ENCODE measurements at regions not wholly inside any gene's neighbourhood (a gene's known extent, or its start where the extent isn't known, plus 50 kb on each side); places are given as distances from the start of the nearest gene placed in this dataset.

- peak; percentile 91 for DNase-seq (ENCODE audit: insufficient read length, low spot score, missing footprints)
- peak overlapping the region; percentile 54 for H3K4me2 ChIP-seq (ENCODE audit: insufficient read depth, low read length)
- peak overlapping the region; percentile 39 for H2AFZ ChIP-seq (ENCODE audit: low read length)
These were observed 55.2 kb downstream of the FHIP2A start for GRCh38 chr10:114876602-114877300.

GRCh38 chr10:114877301-114877644, 55.7 kb downstream of the FHIP2A start:
- Histone ChIP-seq H4K20me1 (ENCODE audit: insufficient read depth, low read length) (no peaks in the 10 kb centered on the region), H3K27ac (ENCODE audit: low read depth, low read length) (no peak overlapping the region), H3K4me1 (ENCODE audit: insufficient read depth, low read length) (peaks cover 22% of the 10 kb centered on the region), H3K27me3 (ENCODE audit: insufficient read depth, low read length) (no peaks in the 10 kb centered on the region), H3K4me3 (ENCODE audit: insufficient read depth, low read length) (no peak overlapping the region), H2AFZ (ENCODE audit: low read length) (no peak overlapping the region), H3K4me2 (ENCODE audit: insufficient read depth, low read length) (peak overlapping the region; percentile 54), H3K79me2 (ENCODE audit: insufficient read depth, low read length) (no peaks in the 10 kb centered on the region), H3K9me3 (ENCODE audit: low read depth, low read length) (no peaks in the 10 kb centered on the region), H3K36me3 (ENCODE audit: insufficient read depth, low read length) (no peaks in the 10 kb centered on the region)
- no peak for DNase-seq (ENCODE audit: insufficient read length, low spot score, missing footprints)
- no peak for TF ChIP-seq CTCF (IDR thresholded peaks at IDR 0.05; ENCODE audit: extremely low read depth, low read depth, low read length)

More at GRCh38 chr10:114876602-114877300, 55.2 kb downstream of the FHIP2A start:
- Histone ChIP-seq H3K79me2 (ENCODE audit: insufficient read depth, low read length) (no peaks in the 10 kb centered on the region), H3K36me3 (ENCODE audit: insufficient read depth, low read length) (no peaks in the 10 kb centered on the region), H4K20me1 (ENCODE audit: insufficient read depth, low read length) (no peaks in the 10 kb centered on the region), H3K4me3 (ENCODE audit: insufficient read depth, low read length) (no peak overlapping the region), H3K9me3 (ENCODE audit: low read depth, low read length) (no peaks in the 10 kb centered on the region), H3K4me1 (ENCODE audit: insufficient read depth, low read length) (peaks cover 20% of the 10 kb centered on the region), H3K27me3 (ENCODE audit: insufficient read depth, low read length) (no peaks in the 10 kb centered on the region), H3K27ac (ENCODE audit: low read depth, low read length) (no peak overlapping the region)
- peak; percentile 88 for TF ChIP-seq CTCF (IDR thresholded peaks at IDR 0.05; ENCODE audit: extremely low read depth, low read depth, low read length)

GRCh38 chr10:114879093-114879492, 57.5 kb downstream of the FHIP2A start:
- H3K27me3 ChIP-seq (ENCODE audit: insufficient read depth, low read length) = no peaks in the 10 kb centered on the region
- H3K79me2 ChIP-seq (ENCODE audit: insufficient read depth, low read length) = no peaks in the 10 kb centered on the region
- no peak for DNase-seq (ENCODE audit: insufficient read length, low spot score, missing footprints)
- H3K9me3 ChIP-seq (ENCODE audit: low read depth, low read length) = no peaks in the 10 kb centered on the region
- H3K27ac ChIP-seq (ENCODE audit: low read depth, low read length) = no peak overlapping the region
- H3K4me1 ChIP-seq (ENCODE audit: insufficient read depth, low read length) = peaks cover 16% of the 10 kb centered on the region
- H4K20me1 ChIP-seq (ENCODE audit: insufficient read depth, low read length) = no peaks in the 10 kb centered on the region
- H3K4me3 ChIP-seq (ENCODE audit: insufficient read depth, low read length) = peak overlapping the region; percentile 56
- H2AFZ ChIP-seq (ENCODE audit: low read length) = peak overlapping the region; percentile 76
- H3K4me2 ChIP-seq (ENCODE audit: insufficient read depth, low read length) = peak overlapping the region; percentile 77
- TF ChIP-seq CTCF (IDR thresholded peaks at IDR 0.05; ENCODE audit: extremely low read depth, low read depth, low read length) = no peak
- no peaks in the 10 kb centered on the region for H3K36me3 ChIP-seq (ENCODE audit: insufficient read depth, low read length)

- H3K27me3 ChIP-seq (ENCODE audit: insufficient read depth, low read length) = no peaks in the 10 kb centered on the region
- no peaks in the 10 kb centered on the region for H3K9me3 ChIP-seq (ENCODE audit: low read depth, low read length)
- peak overlapping the region; percentile 56 for H3K4me3 ChIP-seq (ENCODE audit: insufficient read depth, low read length)
- peak overlapping the region; percentile 76 for H2AFZ ChIP-seq (ENCODE audit: low read length)
- no peak overlapping the region for H3K27ac ChIP-seq (ENCODE audit: low read depth, low read length)
- H3K79me2 ChIP-seq (ENCODE audit: insufficient read depth, low read length) = no peaks in the 10 kb centered on the region
- peaks cover 16% of the 10 kb centered on the region for H3K4me1 ChIP-seq (ENCODE audit: insufficient read depth, low read length)
- DNase-seq (ENCODE audit: insufficient read length, low spot score, missing footprints) = no peak
- peak overlapping the region; percentile 77 for H3K4me2 ChIP-seq (ENCODE audit: insufficient read depth, low read length)
- no peaks in the 10 kb centered on the region for H3K36me3 ChIP-seq (ENCODE audit: insufficient read depth, low read length)
- TF ChIP-seq CTCF (IDR thresholded peaks at IDR 0.05; ENCODE audit: extremely low read depth, low read depth, low read length) = peak; percentile 76
- H4K20me1 ChIP-seq (ENCODE audit: insufficient read depth, low read length) = no peaks in the 10 kb centered on the region
These were observed 58.1 kb downstream of the FHIP2A start for GRCh38 chr10:114879541-114880158.
